Nephron progenitor cell (in vitro differentiated cells): ENCODE measurements at regions not wholly inside any gene's neighbourhood (a gene's known extent, or its start where the extent isn't known, plus 50 kb on each side); places are given as distances from the start of the nearest gene placed in this dataset.

Experiments
- DNase-seq: peaks from one replicate; pipeline ENCODE4 v3.0.0; 2021
- H3K27ac Mint-ChIP-seq: 2 replicates; pipeline ENCODE4 v1.8.0; 2021; ENCODE audit warnings: mild to moderate bottlenecking, moderate library complexity, mixed read lengths
- H3K27me3 Mint-ChIP-seq: 2 replicates; pipeline ENCODE4 v1.8.0; 2021; ENCODE audit warnings: mild to moderate bottlenecking, low read depth, mixed read lengths; ENCODE audit not compliant: poor library complexity
- H3K36me3 Mint-ChIP-seq: 2 replicates; pipeline ENCODE4 v1.8.0; 2021; ENCODE audit warnings: low read depth, mixed read lengths
- H3K4me1 Mint-ChIP-seq: 2 replicates; pipeline ENCODE4 v1.8.0; 2021; ENCODE audit warnings: mixed read lengths
- H3K4me3 Mint-ChIP-seq: 2 replicates; pipeline ENCODE4 v1.8.0; 2021; ENCODE audit warnings: mild to moderate bottlenecking, moderate library complexity, mixed read lengths
- H3K9me3 Mint-ChIP-seq: 2 replicates; pipeline ENCODE4 v1.8.0; 2021; ENCODE audit warnings: mild to moderate bottlenecking, moderate library complexity, mixed read lengths
- CTCF ChIP-seq: fragments of 200-600 bp; sonication (generic); IDR thresholded peaks from 2 replicates; pipeline ENCODE4 v1.5.0; 2021; ENCODE audit warnings: antibody characterized with exemption

- Mint-ChIP-seq H3K4me1 (peaks cover 73% of the 10 kb centered on the region), H3K36me3 (no peaks in the 10 kb centered on the region), H3K9me3 (peaks cover 3% of the 10 kb centered on the region), H3K4me3 (no peak overlapping the region), H3K27me3 (no peaks in the 10 kb centered on the region), H3K27ac (no peak overlapping the region)
- no peak for TF ChIP-seq CTCF
- no peak for DNase-seq
Observed at GRCh38 chr6:14915888-14916832, 329.7 kb upstream of the JARID2 start.

- Mint-ChIP-seq H3K4me1 (peaks cover 73% of the 10 kb centered on the region), H3K27me3 (no peaks in the 10 kb centered on the region), H3K9me3 (peaks cover 3% of the 10 kb centered on the region), H3K27ac (no peak overlapping the region), H3K36me3 (no peaks in the 10 kb centered on the region), H3K4me3 (no peak overlapping the region)
- no peak for DNase-seq
- TF ChIP-seq CTCF, result no peak
Observed at GRCh38 chr6:14917109-14917910, 328.6 kb upstream of the JARID2 start.

GRCh38 chr6:14918200-14918907 lies 327.5 kb upstream of the JARID2 start:
- no peak for TF ChIP-seq CTCF
- Mint-ChIP-seq H3K27ac (peak overlapping the region; percentile 47), H3K4me1 (peaks cover 73% of the 10 kb centered on the region), H3K36me3 (no peaks in the 10 kb centered on the region), H3K27me3 (no peaks in the 10 kb centered on the region), H3K9me3 (peaks cover 3% of the 10 kb centered on the region), H3K4me3 (no peak overlapping the region)
- no peak for DNase-seq

- Mint-ChIP-seq H3K27me3 (no peaks in the 10 kb centered on the region), H3K9me3 (peaks cover 3% of the 10 kb centered on the region), H3K4me1 (peaks cover 74% of the 10 kb centered on the region), H3K36me3 (no peaks in the 10 kb centered on the region), H3K4me3 (no peak overlapping the region), H3K27ac (no peak overlapping the region)
- no peak for DNase-seq
- no peak for TF ChIP-seq CTCF
Observed at GRCh38 chr6:14919038-14919670, 326.7 kb upstream of the JARID2 start.

- H3K27me3 Mint-ChIP-seq, result no peaks in the 10 kb centered on the region
- H3K9me3 Mint-ChIP-seq, result peaks cover 3% of the 10 kb centered on the region
- H3K4me3 Mint-ChIP-seq, result no peak overlapping the region
- DNase-seq, result no peak
- no peaks in the 10 kb centered on the region for H3K36me3 Mint-ChIP-seq
- H3K27ac Mint-ChIP-seq, result peak overlapping the region; percentile 96
- peaks cover 86% of the 10 kb centered on the region for H3K4me1 Mint-ChIP-seq
- TF ChIP-seq CTCF, result no peak
Observed at GRCh38 chr6:14920276-14920675, 325.6 kb upstream of the JARID2 start.
